Heart left ventricle (tissue), 16 donors: ENCODE measurements at regions not wholly inside any gene's neighbourhood (a gene's known extent, or its start where the extent isn't known, plus 50 kb on each side); places are given as distances from the start of the nearest gene placed in this dataset.

Experiments used
- ATAC-seq, 4 donors: fragments of 200-7000 bp; cut with Tn5 transposase; one replicate each; pipeline ENCODE4 v1.9.1; 2020 to 2022; ENCODE audit warnings: moderate library complexity in 4 of 4, mild to moderate bottlenecking in 3 of 4, moderate number of reproducible peaks in 1 of 4
- DNase-seq, 5 donors: peaks; one replicate each; pipeline ENCODE4 v3.0.0-alpha.2; 2020
- H3K27ac ChIP-seq, 12 donors: fragments of 200-600 bp; sonication (generic) in 4 of 12; one replicate each; pipeline versions ENCODE4 v1.5.0 to v1.8.0; 2016 to 2022; ENCODE audit warnings: mild to moderate bottlenecking in 2 of 12
- H3K27me3 ChIP-seq, 9 donors: fragments of 200-600 bp; sonication (generic) in 2 of 9; one replicate each; pipeline versions ENCODE4 v1.5.1 to v1.8.0; 2016 to 2022; ENCODE audit warnings: mild to moderate bottlenecking in 3 of 9
- H3K36me3 ChIP-seq, 9 donors: fragments of 200-600 bp; sonication (generic) in 2 of 9; one replicate each; pipeline versions ENCODE4 v1.5.0 to v1.8.0; 2018 to 2022; ENCODE audit warnings: mild to moderate bottlenecking in 2 of 9
- H3K4me1 ChIP-seq, 12 donors: fragments of 200-600 bp; sonication (generic) in 4 of 12; one replicate each; pipeline versions ENCODE4 v1.5.0 to v1.8.0; 2016 to 2022; ENCODE audit warnings: mild to moderate bottlenecking in 3 of 12
- H3K4me3 ChIP-seq, 12 donors: fragments of 200-600 bp; sonication (generic) in 4 of 12; one replicate each; pipeline versions ENCODE4 v1.5.0 to v1.8.0; 2017 to 2022; ENCODE audit warnings: mild to moderate bottlenecking in 9 of 12, moderate library complexity in 4 of 12
- H3K9me3 ChIP-seq, 12 donors: fragments of 200-600 bp; sonication (generic) in 4 of 12; one replicate each; pipeline versions ENCODE4 v1.5.0 to v1.8.0; 2016 to 2022; ENCODE audit warnings: mild to moderate bottlenecking in 1 of 12
- POLR2A ChIP-seq, 2 donors: fragments of 450-650 bp; IDR thresholded peaks; one replicate each; pipeline ENCODE4 v1.6.1; 2017; ENCODE audit warnings: antibody characterized with exemption in 2 of 2, mild to moderate bottlenecking in 2 of 2, moderate library complexity in 2 of 2
- WGBS, 4 donors: extraction: QIAGEN DNeasy Blood & Tissue Kit in 2 of 4; methylation state at CpG; one replicate each; pipeline versions ENCODE4 v1.1.5 to v1.1.7; 2013 to 2018; 5-methylcytosine and 5-hydroxymethylcytosine counted together
- intact Hi-C, 10 donors: fragments of 100-400 bp; cut with DNase I; formaldehyde crosslinking; loops; one replicate each; pipeline versions ENCODE4 v1.11.1 to v1.14.2; 2022
- TF ChIP-seq, protein P1 (sequence below), 12 donors: fragments of 200-600 bp; sonication (generic) in 4 of 12; IDR thresholded peaks; one replicate each; pipeline versions ENCODE4 v1.5.0 to v1.8.0; 2018 to 2022; ENCODE audit warnings: antibody characterized with exemption in 12 of 12, mild to moderate bottlenecking in 5 of 12
- donor health status: ischemic (EF 13 %, LVEDD 7.1; RV severe dilation, severe dysfunction).
- donor health status: healthy with polysubstance abuse.
- donor health status: DM: no; HTN: yes; CAD: no.
- donor health status: DM: no; HTN: no; CAD: no.
- donor health status: ischemic (EF 25% LVEDD 6.9; RV normal size, moderate dysfunction).
- donor health status: ischemic (EF 25% LVEDD 5.7; RV mildly dilated, moderate dysfunction).
- donor health status: healthy.
- donor health status: DM: yes; HTN: yes; CAD: no.
- donor health status: ischemic (EF 35%, LVEDD 5.7; RV mildly dilated, moderate dysfunction).
- donor health status: nonischemic (EF 11% LVEDD 7.7; RV severe dilation, severe dysfunction).
- donor health status: DM: yes; HTN: yes; CAD: no.
- donor health status: PGD.
- donor health status: ischemic (EF 29% LVEDD 5.4; RV normal size, mild dysfunction).
- donor health status: nonischemic (EF 23%, LVEDD 6.1; RV moderate dilation, normal function).

DNA sequence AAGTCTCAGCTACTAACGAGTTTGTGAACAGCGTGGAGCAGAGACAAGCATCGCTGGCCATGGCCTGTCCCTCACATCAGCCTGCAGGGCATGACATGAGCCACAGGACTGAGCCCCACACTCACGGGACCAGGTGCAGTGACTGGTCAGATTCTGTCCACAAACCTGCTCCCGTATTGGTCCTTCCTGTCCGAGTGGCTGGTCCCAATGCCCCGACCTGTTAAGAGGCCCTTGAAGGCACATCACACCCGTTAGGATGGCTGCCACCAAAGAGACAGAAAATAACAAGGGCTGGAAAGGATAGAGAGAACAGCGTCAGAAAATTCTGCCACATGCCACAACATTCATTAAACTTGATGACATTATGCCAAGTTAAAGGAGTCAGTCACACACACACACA lies 403.2 kb upstream of the MYT1L start:
- ATAC-seq (no peak), DNase-seq (no peak)
- WGBS, 4 donors, result 70 to 80% (median 75%) methylated on average over 9 of the region's 9 CpGs
- no peaks in the 10 kb centered on the region for H3K4me1 ChIP-seq
- H3K27ac ChIP-seq, result no peak overlapping the region
- no peaks in the 10 kb centered on the region for H3K36me3 ChIP-seq
- intact Hi-C loops, result no loop called here
- H3K4me3 ChIP-seq, result no peak overlapping the region
- no peak for TF ChIP-seq POLR2A (IDR thresholded peaks at IDR 0.05)
- TF ChIP-seq, protein P1, sequence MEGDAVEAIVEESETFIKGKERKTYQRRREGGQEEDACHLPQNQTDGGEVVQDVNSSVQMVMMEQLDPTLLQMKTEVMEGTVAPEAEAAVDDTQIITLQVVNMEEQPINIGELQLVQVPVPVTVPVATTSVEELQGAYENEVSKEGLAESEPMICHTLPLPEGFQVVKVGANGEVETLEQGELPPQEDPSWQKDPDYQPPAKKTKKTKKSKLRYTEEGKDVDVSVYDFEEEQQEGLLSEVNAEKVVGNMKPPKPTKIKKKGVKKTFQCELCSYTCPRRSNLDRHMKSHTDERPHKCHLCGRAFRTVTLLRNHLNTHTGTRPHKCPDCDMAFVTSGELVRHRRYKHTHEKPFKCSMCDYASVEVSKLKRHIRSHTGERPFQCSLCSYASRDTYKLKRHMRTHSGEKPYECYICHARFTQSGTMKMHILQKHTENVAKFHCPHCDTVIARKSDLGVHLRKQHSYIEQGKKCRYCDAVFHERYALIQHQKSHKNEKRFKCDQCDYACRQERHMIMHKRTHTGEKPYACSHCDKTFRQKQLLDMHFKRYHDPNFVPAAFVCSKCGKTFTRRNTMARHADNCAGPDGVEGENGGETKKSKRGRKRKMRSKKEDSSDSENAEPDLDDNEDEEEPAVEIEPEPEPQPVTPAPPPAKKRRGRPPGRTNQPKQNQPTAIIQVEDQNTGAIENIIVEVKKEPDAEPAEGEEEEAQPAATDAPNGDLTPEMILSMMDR (IDR thresholded peaks at IDR 0.05), result no peak
- H3K9me3 ChIP-seq, result no peaks in the 10 kb centered on the region
- peaks cover 0 to 6% (median 0%) of the 10 kb centered on the region in 9 donors for H3K27me3 ChIP-seq

- Histone ChIP-seq H3K4me3 (no peak overlapping the region), H3K4me1 (no peaks in the 10 kb centered on the region), H3K27me3 (peaks cover 0 to 6% (median 0%) of the 10 kb centered on the region in 9 donors), H3K36me3 (no peaks in the 10 kb centered on the region), H3K27ac (no peak overlapping the region), H3K9me3 (no peaks in the 10 kb centered on the region)
- WGBS, 4 donors, result 71 to 79% (median 77%) methylated on average over 9 to 11 of the region's 11 CpGs
- DNase-seq, result no peak
- TF ChIP-seq, protein P1 (IDR thresholded peaks at IDR 0.05), result no peak
- no peak for TF ChIP-seq POLR2A (IDR thresholded peaks at IDR 0.05)
- intact Hi-C loops, result no loop called here
- no peak for ATAC-seq
Measured at GRCh38 chr2:2733818-2734217, 402.7 kb upstream of the MYT1L start.

- TF ChIP-seq, protein P1 (IDR thresholded peaks at IDR 0.05), result no peak
- no peak overlapping the region for H3K4me3 ChIP-seq
- WGBS, 4 donors, result 79 to 84% (median 81%) methylated on average over 17 of the region's 17 CpGs
- no peak overlapping the region for H3K27ac ChIP-seq
- DNase-seq (no peak), ATAC-seq (no peak)
- H3K9me3 ChIP-seq, result no peaks in the 10 kb centered on the region
- H3K36me3 ChIP-seq, result no peaks in the 10 kb centered on the region
- intact Hi-C loops, result no loop called here
- no peaks in the 10 kb centered on the region for H3K4me1 ChIP-seq
- H3K27me3 ChIP-seq, result peaks cover 0 to 6% (median 0%) of the 10 kb centered on the region in 9 donors
Measured at GRCh38 chr2:2732331-2733119, 401.4 kb upstream of the MYT1L start.

GRCh38 chr2:2731816-2732284 lies 400.8 kb upstream of the MYT1L start:
- no peak for ATAC-seq
- TF ChIP-seq, protein P1 (IDR thresholded peaks at IDR 0.05), result no peak
- no peak for TF ChIP-seq POLR2A (IDR thresholded peaks at IDR 0.05)
- 80 to 87% (median 84%) methylated on average over 19 of the region's 19 CpGs for WGBS, 4 donors

More at GRCh38 chr2:2731816-2732284, 400.8 kb upstream of the MYT1L start:
- Histone ChIP-seq H3K27ac (no peak overlapping the region), H3K4me3 (no peak overlapping the region), H3K4me1 (no peaks in the 10 kb centered on the region), H3K9me3 (no peaks in the 10 kb centered on the region), H3K27me3 (peaks cover 0 to 6% (median 0%) of the 10 kb centered on the region in 9 donors), H3K36me3 (no peaks in the 10 kb centered on the region)
- DNase-seq, result no peak
- intact Hi-C loops, result no loop called here
